ENCODE measurements at regions not wholly inside any gene's neighbourhood (a gene's known extent, or its start where the extent isn't known, plus 50 kb on each side); places are given as distances from the start of the nearest gene placed in this dataset.
"Not testable (repeated sequence)": the region's sequence is repeated elsewhere in the genome, so short reads cannot be mapped to it uniquely, and the experiment has no call there.

DNA sequence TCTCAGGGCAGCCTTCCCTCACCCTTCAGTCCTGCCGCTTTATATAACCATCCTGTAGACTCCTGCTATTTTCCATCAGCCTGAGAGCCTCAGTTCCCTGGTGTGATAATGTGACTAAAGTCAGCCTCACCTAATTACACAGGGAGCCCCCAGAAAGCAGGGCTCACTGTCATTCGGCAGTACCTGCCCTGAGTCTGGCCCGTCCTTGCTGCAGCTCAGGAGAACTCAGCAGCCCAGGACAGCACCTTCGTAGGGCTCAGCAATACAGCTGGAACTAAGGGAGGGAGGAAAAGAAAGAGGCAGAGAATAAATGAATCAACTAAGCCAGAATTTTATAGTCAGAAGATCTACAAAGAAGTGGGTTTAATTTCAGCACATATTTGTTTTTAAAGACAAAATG, 598.7 kb downstream of the SPATA31A6 start:
- CTCF ChIA-PET; H3K4me3 Mint-ChIP-seq (ENCODE audit: unreplicated experiment); BruUV-seq (replicated peaks); H3K27me3 Mint-ChIP-seq (ENCODE audit: insufficient read depth, unreplicated experiment); H3K27ac Mint-ChIP-seq (ENCODE audit: low read depth, unreplicated experiment); POLR2A ChIA-PET; intact Hi-C loops (cut with micrococcal nuclease); H3K4me1 Mint-ChIP-seq (ENCODE audit: insufficient read depth, unreplicated experiment); H3K9me3 Mint-ChIP-seq (ENCODE audit: unreplicated experiment); DNase-seq (ENCODE audit: unreplicated experiment); H3K36me3 Mint-ChIP-seq (ENCODE audit: insufficient read depth, unreplicated experiment): not testable (repeated sequence)

DNA sequence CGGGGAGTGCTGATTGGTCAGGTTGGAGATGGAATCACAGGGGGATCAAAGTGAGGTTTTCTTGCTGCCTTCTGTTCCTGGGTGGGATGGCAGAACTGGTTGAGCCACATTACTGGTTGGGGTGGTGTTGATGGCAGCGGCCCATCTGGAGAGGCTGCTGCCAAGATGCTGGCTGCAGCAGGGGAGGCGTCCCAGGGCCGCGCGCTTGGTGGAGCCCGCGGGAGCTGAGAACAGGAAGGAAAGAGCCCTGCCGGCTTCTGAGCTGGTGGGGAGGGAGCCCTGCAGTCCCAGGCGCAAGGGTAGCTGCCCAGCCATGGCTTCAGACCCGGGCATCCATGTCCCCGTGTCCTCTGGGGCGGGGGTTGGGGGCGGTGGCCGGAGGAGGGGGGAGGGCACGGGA, 609.3 kb downstream of the SPATA31A6 start:
- H3K4me3 Mint-ChIP-seq (ENCODE audit: unreplicated experiment); CTCF ChIA-PET; BruUV-seq (replicated peaks); POLR2A ChIA-PET; H3K4me1 Mint-ChIP-seq (ENCODE audit: insufficient read depth, unreplicated experiment); H3K27me3 Mint-ChIP-seq (ENCODE audit: insufficient read depth, unreplicated experiment); DNase-seq (ENCODE audit: unreplicated experiment); H3K36me3 Mint-ChIP-seq (ENCODE audit: insufficient read depth, unreplicated experiment); intact Hi-C loops (cut with micrococcal nuclease); H3K27ac Mint-ChIP-seq (ENCODE audit: low read depth, unreplicated experiment); H3K9me3 Mint-ChIP-seq (ENCODE audit: unreplicated experiment): not testable (repeated sequence)

DNA sequence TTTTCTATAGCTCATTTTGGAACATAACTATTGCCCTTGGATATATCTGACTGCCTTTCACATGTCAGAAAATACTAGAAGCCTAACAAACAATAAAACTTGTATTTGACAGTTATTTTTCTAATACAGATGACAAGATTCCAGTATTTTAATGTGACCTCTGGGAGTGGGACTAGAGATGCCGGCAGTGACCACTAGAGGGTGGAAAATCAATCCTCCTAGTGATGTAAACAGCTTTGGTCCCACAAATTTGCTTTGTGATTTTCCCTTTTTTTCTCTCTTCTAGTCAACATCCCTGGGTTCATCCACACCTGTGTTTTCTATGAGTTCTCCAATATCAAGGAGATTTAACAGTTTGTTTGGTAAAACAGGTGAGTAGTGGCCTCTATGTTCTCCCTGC, 615.1 kb downstream of the SPATA31A6 start:
- TF ChIP-seq, protein P1, sequence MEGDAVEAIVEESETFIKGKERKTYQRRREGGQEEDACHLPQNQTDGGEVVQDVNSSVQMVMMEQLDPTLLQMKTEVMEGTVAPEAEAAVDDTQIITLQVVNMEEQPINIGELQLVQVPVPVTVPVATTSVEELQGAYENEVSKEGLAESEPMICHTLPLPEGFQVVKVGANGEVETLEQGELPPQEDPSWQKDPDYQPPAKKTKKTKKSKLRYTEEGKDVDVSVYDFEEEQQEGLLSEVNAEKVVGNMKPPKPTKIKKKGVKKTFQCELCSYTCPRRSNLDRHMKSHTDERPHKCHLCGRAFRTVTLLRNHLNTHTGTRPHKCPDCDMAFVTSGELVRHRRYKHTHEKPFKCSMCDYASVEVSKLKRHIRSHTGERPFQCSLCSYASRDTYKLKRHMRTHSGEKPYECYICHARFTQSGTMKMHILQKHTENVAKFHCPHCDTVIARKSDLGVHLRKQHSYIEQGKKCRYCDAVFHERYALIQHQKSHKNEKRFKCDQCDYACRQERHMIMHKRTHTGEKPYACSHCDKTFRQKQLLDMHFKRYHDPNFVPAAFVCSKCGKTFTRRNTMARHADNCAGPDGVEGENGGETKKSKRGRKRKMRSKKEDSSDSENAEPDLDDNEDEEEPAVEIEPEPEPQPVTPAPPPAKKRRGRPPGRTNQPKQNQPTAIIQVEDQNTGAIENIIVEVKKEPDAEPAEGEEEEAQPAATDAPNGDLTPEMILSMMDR (IDR thresholded peaks at IDR 0.05; ENCODE audit: unreplicated experiment) = peak; percentile 24
- H3K27ac Mint-ChIP-seq (ENCODE audit: low read depth, unreplicated experiment); H3K36me3 Mint-ChIP-seq (ENCODE audit: insufficient read depth, unreplicated experiment); H3K4me1 Mint-ChIP-seq (ENCODE audit: insufficient read depth, unreplicated experiment); POLR2A ChIA-PET; BruUV-seq (replicated peaks); H3K27me3 Mint-ChIP-seq (ENCODE audit: insufficient read depth, unreplicated experiment); H3K4me3 Mint-ChIP-seq (ENCODE audit: unreplicated experiment); DNase-seq (ENCODE audit: unreplicated experiment); H3K9me3 Mint-ChIP-seq (ENCODE audit: unreplicated experiment); intact Hi-C loops (cut with micrococcal nuclease): not testable (repeated sequence)
- CTCF ChIA-PET = interaction anchor here (0.6 kb wide), 1 partner anchor 12 kb away, joined by 3 read pairs; no protein-coding TSS in a partner anchor

DNA sequence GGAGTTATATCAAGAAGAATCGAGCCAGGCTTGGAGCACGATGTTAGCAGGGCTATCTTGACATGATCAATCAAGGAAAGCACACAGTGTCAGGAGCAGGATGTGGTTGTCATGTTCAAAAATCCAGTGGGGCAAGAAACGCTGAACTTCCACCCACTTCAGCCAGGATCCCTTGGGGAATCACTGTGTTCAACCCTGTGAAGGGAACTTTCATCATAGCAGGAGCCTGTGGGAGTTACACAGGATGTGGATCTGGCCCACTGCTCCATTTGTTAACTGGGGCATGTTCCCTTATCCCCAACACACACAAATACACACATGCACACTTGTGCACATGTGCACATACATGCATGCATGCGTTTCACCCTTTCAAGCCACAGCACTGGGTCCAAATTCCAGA, 619.3 kb downstream of the SPATA31A6 start:
- not testable (repeated sequence) for BruUV-seq (replicated peaks)

DNA sequence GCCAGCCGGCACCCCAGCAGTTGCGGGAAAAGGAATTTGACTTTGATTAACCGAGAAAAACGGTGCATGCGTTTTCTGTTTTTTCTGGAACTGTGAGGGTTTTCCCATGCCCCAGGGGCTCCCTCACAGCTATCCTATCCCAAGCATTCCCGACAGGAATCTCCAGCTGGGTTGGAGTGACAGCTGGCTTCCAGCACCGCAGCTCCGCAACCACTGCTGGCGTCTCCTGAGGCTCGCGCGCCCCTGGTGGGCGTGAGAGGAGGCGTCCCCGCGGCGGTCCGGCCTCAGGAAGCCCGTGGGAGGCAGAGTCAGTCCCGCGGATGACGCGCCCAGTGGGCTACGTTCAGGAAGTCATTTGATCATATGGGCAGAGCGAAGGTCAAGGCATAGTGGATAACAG, 623.2 kb downstream of the SPATA31A6 start:
- H3K9me3 Mint-ChIP-seq (ENCODE audit: unreplicated experiment); BruUV-seq (replicated peaks): not testable (repeated sequence)

More for the DNA sequence above, 619.3 kb downstream of the SPATA31A6 start:
- peaks cover 18% of the 10 kb centered on the region for H3K27me3 Mint-ChIP-seq (ENCODE audit: insufficient read depth, unreplicated experiment)
- H3K36me3 Mint-ChIP-seq (ENCODE audit: insufficient read depth, unreplicated experiment); CTCF ChIA-PET; DNase-seq (ENCODE audit: unreplicated experiment); intact Hi-C loops (cut with micrococcal nuclease); H3K4me1 Mint-ChIP-seq (ENCODE audit: insufficient read depth, unreplicated experiment); H3K4me3 Mint-ChIP-seq (ENCODE audit: unreplicated experiment); POLR2A ChIA-PET; H3K9me3 Mint-ChIP-seq (ENCODE audit: unreplicated experiment); H3K27ac Mint-ChIP-seq (ENCODE audit: low read depth, unreplicated experiment): not testable (repeated sequence)

DNA sequence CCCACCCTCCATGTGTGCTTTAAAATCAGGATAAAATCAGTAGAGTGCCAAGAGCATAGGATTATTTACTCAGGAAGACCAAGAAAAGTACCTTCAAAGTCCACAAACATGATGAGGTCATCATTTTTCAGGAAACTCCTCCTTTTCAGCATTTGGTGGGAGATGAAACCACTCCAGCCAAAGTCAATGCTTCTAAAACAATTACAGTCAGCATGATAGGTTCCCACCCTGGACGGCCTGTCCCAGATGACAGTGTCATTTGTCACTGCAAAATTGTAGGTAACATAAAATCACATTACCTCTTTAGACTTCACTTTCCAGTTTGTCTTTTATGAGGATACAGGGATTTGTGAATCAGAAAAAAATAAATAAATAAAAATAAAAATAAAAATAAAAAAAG, 638.0 kb downstream of the SPATA31A6 start:
- H3K4me3 Mint-ChIP-seq (ENCODE audit: unreplicated experiment); intact Hi-C loops (cut with micrococcal nuclease); H3K4me1 Mint-ChIP-seq (ENCODE audit: insufficient read depth, unreplicated experiment); H3K27me3 Mint-ChIP-seq (ENCODE audit: insufficient read depth, unreplicated experiment); H3K27ac Mint-ChIP-seq (ENCODE audit: low read depth, unreplicated experiment); H3K9me3 Mint-ChIP-seq (ENCODE audit: unreplicated experiment); DNase-seq (ENCODE audit: unreplicated experiment); CTCF ChIA-PET; BruUV-seq (replicated peaks); POLR2A ChIA-PET; H3K36me3 Mint-ChIP-seq (ENCODE audit: insufficient read depth, unreplicated experiment): not testable (repeated sequence)

More for the DNA sequence above, 623.2 kb downstream of the SPATA31A6 start:
- H3K27ac Mint-ChIP-seq (ENCODE audit: low read depth, unreplicated experiment); intact Hi-C loops (cut with micrococcal nuclease); H3K36me3 Mint-ChIP-seq (ENCODE audit: insufficient read depth, unreplicated experiment); DNase-seq (ENCODE audit: unreplicated experiment); CTCF ChIA-PET; H3K4me3 Mint-ChIP-seq (ENCODE audit: unreplicated experiment); H3K4me1 Mint-ChIP-seq (ENCODE audit: insufficient read depth, unreplicated experiment); POLR2A ChIA-PET: not testable (repeated sequence)
- H3K27me3 Mint-ChIP-seq (ENCODE audit: insufficient read depth, unreplicated experiment) = peaks cover 18% of the 10 kb centered on the region

DNA sequence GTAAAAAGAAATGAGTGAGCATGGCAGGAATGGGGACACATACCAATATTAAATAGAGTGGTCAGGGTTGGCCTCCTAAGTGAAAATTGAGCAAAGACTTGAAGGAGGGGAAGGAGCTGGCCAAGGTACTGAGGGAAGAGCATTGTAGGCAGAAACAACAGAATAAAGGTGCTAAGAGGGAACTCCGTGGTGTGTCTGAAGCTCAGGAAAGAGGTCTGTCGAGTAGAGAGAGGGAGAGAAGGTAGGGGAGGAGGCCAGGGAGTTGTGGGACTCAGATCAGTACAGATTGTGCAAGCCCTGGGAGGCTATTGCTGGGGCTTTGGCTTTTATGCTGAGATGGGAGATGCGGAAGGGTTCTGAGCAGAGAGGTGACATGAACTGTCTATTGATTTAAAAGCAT, 664.7 kb downstream of the SPATA31A6 start:
- H3K4me1 Mint-ChIP-seq (ENCODE audit: insufficient read depth, unreplicated experiment); intact Hi-C loops (cut with micrococcal nuclease); CTCF ChIA-PET; H3K36me3 Mint-ChIP-seq (ENCODE audit: insufficient read depth, unreplicated experiment); BruUV-seq (replicated peaks); DNase-seq (ENCODE audit: unreplicated experiment); POLR2A ChIA-PET; H3K4me3 Mint-ChIP-seq (ENCODE audit: unreplicated experiment); H3K27ac Mint-ChIP-seq (ENCODE audit: low read depth, unreplicated experiment); H3K9me3 Mint-ChIP-seq (ENCODE audit: unreplicated experiment): not testable (repeated sequence)
- H3K27me3 Mint-ChIP-seq (ENCODE audit: insufficient read depth, unreplicated experiment) = peaks cover 11% of the 10 kb centered on the region

DNA sequence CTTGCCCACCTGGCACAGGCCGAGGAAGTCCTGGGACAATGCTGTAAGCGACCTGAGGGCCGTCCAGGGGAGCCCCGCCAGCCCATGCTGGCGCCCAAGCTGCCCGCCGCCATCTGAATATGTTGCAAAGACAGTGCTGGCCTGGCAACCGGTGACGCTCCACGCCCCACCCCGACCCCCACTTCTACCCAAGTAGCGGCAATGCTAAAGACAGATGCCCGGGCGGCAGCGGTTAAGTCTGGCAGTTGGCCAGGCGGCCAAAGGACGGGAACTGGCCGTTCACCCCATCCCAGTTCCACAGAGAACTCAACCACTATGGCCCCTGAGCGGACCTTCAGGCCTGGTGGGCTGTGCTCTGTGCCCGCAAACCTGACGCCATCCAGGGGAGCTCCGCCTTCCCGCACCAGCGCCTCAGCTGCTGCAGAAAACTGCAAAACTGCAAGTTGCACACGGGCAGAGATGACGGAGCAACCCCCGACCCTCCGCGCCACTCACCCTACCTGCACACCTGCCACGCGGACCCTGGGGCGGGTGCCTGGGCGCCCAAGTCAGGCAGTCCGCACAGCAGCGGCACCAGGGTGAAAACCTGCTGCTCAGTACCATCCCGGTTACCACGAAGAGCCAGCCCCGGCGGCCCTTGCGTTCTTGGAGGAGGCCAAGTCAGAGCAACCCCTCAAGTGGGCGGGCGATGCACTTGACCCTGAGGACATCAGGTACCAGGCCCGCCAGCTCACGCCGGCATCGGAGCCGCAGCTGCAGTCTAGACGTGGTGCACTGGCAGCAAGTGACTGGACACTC, 667.6 kb downstream of the SPATA31A6 start:
- H3K4me1 Mint-ChIP-seq (ENCODE audit: insufficient read depth, unreplicated experiment); H3K27ac Mint-ChIP-seq (ENCODE audit: low read depth, unreplicated experiment); intact Hi-C loops (cut with micrococcal nuclease); CTCF ChIA-PET; H3K36me3 Mint-ChIP-seq (ENCODE audit: insufficient read depth, unreplicated experiment); BruUV-seq (replicated peaks); POLR2A ChIA-PET; H3K4me3 Mint-ChIP-seq (ENCODE audit: unreplicated experiment); H3K9me3 Mint-ChIP-seq (ENCODE audit: unreplicated experiment); DNase-seq (ENCODE audit: unreplicated experiment): not testable (repeated sequence)
- H3K27me3 Mint-ChIP-seq (ENCODE audit: insufficient read depth, unreplicated experiment) = peaks cover 11% of the 10 kb centered on the region

DNA sequence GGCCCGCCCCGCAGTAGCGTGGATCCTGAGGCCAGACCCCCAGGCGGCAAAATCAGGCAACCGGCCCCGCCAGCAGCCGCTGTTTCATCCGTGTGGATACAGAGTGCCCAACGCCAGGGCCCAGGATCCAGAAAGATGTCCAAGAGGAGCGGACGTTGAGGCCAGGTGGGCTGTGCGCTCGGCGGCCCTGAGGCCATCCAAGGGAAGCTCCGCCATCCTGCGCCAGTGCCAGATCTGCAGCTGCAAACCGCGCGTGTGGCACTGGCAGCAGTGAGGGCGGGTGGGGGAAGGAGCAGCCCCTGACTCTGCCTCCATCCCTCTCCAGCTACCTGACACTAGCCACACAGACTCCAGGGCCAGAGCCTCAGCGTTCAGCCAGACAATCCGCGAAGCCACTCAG, 668.2 kb downstream of the SPATA31A6 start:
- H3K4me3 Mint-ChIP-seq (ENCODE audit: unreplicated experiment); H3K4me1 Mint-ChIP-seq (ENCODE audit: insufficient read depth, unreplicated experiment); H3K9me3 Mint-ChIP-seq (ENCODE audit: unreplicated experiment); DNase-seq (ENCODE audit: unreplicated experiment); POLR2A ChIA-PET; intact Hi-C loops (cut with micrococcal nuclease); CTCF ChIA-PET; H3K27ac Mint-ChIP-seq (ENCODE audit: low read depth, unreplicated experiment); H3K36me3 Mint-ChIP-seq (ENCODE audit: insufficient read depth, unreplicated experiment); BruUV-seq (replicated peaks): not testable (repeated sequence)
- H3K27me3 Mint-ChIP-seq (ENCODE audit: insufficient read depth, unreplicated experiment) = peaks cover 11% of the 10 kb centered on the region
